ENCODE measurements at regions not wholly inside any gene's neighbourhood (a gene's known extent, or its start where the extent isn't known, plus 50 kb on each side); places are given as distances from the start of the nearest gene placed in this dataset.

DNA sequence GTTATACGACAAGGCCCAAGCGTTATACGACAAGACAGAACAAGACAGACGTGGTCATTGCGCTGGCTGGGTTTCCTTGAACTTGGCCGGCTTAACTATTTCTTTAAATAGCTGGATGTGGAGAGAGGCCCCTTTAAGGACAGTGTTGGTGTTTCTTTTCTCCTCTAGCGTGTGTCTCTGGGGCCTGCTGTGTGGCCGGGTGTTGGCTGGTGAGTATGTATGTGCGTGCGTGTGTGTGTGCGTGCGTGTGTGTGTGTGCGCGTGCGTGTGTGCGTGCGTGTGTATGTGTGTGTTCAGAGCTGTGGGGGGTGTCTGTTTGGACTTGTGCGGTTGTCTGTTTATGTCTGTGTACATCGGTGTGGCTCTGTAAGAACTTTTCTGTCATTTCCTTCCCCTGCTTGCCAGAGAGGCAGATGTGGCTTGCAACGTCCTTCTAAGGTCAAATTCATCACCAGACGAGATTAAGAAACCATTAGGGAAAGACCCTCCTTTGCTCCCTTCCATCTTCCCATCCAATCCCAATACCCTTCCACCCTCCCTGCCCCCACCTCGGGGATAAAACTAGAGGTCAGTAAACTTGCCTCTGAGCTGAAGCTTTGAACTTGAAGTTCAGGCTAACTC, 78.6 kb upstream of the TBX3 start:
- TF ChIP-seq POLR2A (IDR thresholded peaks at IDR 0.05), result no peak
- TF ChIP-seq, protein P1, sequence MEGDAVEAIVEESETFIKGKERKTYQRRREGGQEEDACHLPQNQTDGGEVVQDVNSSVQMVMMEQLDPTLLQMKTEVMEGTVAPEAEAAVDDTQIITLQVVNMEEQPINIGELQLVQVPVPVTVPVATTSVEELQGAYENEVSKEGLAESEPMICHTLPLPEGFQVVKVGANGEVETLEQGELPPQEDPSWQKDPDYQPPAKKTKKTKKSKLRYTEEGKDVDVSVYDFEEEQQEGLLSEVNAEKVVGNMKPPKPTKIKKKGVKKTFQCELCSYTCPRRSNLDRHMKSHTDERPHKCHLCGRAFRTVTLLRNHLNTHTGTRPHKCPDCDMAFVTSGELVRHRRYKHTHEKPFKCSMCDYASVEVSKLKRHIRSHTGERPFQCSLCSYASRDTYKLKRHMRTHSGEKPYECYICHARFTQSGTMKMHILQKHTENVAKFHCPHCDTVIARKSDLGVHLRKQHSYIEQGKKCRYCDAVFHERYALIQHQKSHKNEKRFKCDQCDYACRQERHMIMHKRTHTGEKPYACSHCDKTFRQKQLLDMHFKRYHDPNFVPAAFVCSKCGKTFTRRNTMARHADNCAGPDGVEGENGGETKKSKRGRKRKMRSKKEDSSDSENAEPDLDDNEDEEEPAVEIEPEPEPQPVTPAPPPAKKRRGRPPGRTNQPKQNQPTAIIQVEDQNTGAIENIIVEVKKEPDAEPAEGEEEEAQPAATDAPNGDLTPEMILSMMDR (IDR thresholded peaks at IDR 0.05), result no peak
